Breast epithelium (tissue), 3 donors: ENCODE measurements at regions not wholly inside any gene's neighbourhood (a gene's known extent, or its start where the extent isn't known, plus 50 kb on each side); places are given as distances from the start of the nearest gene placed in this dataset.

ENCODE experiments used
- CTCF ChIP-seq, 3 donors: fragments of 450-650 bp; IDR thresholded peaks; one replicate each; pipeline ENCODE4 v1.5.1; 2016 to 2017; ENCODE audit warnings: antibody characterized with exemption in 3 of 3, mild to moderate bottlenecking in 3 of 3, moderate library complexity in 3 of 3
- POLR2A ChIP-seq: fragments of 450-650 bp; IDR thresholded peaks from one replicate; pipeline ENCODE4 v1.6.1; 2016; ENCODE audit warnings: antibody characterized with exemption, mild to moderate bottlenecking, moderate library complexity

- TF ChIP-seq CTCF (IDR thresholded peaks at IDR 0.05) (no peak), POLR2A (no peak)
Observed at GRCh38 chr10:20512631-20513030, 384.5 kb downstream of the NEBL start.
